SK-N-SH treated with all-trans-retinoic acid at 6 μM for 48 hours (cell line): ENCODE measurements at regions not wholly inside any gene's neighbourhood (a gene's known extent, or its start where the extent isn't known, plus 50 kb on each side); places are given as distances from the start of the nearest gene placed in this dataset.

Source experiments
- ARNTL ChIP-seq: fragments of 450-650 bp; formaldehyde crosslinking; IDR thresholded peaks from 2 replicates; pipeline ENCODE4 v1.5.0; 2020; ENCODE audit warnings: low read depth, mild to moderate bottlenecking, moderate library complexity, borderline replicate concordance
- BACH2 ChIP-seq: fragments of 250-450 bp; sonication (Bioruptor Pico); IDR thresholded peaks from 2 replicates; pipeline ENCODE4 v1.9.0; 2021; ENCODE audit warnings: mild to moderate bottlenecking, borderline replicate concordance
- CSDC2 ChIP-seq: fragments of 250-450 bp; sonication (Bioruptor Pico); IDR thresholded peaks from 2 replicates; pipeline ENCODE4 v1.5.0; 2020; ENCODE audit warnings: mild to moderate bottlenecking, moderate library complexity
- OSR1 ChIP-seq: fragments of 250-450 bp; sonication (Bioruptor Pico); IDR thresholded peaks from 2 replicates; pipeline ENCODE4 v1.8.0; 2022; ENCODE audit warnings: moderate library complexity, mild to moderate bottlenecking, inconsistent platforms
- RARB ChIP-seq: fragments of 250-450 bp; sonication (Bioruptor Pico); IDR thresholded peaks from 2 replicates; pipeline ENCODE4 v1.8.0; 2021; ENCODE audit warnings: mild to moderate bottlenecking, moderate library complexity
- ZC3H10 ChIP-seq: fragments of 250-450 bp; sonication (Bioruptor Pico); IDR thresholded peaks from 2 replicates; pipeline ENCODE4 v1.5.1; 2021; ENCODE audit warnings: mild to moderate bottlenecking, moderate library complexity
- ZFP30 ChIP-seq: fragments of 450-650 bp; formaldehyde crosslinking; IDR thresholded peaks from 2 replicates; pipeline ENCODE4 v1.5.0; 2022; ENCODE audit warnings: mild to moderate bottlenecking, moderate library complexity
- ZNF565 ChIP-seq: fragments of 450-650 bp; formaldehyde crosslinking; conservative IDR thresholded peaks from 2 replicates; pipeline ENCODE4 v1.5.0; 2020; ENCODE audit warnings: low read depth, mild to moderate bottlenecking, moderate library complexity
- TF ChIP-seq, protein P1 (sequence below): fragments of 250-450 bp; sonication (Bioruptor Pico); IDR thresholded peaks from 2 replicates; pipeline ENCODE4 v1.5.0; 2020; ENCODE audit warnings: mild to moderate bottlenecking, moderate library complexity
- TF ChIP-seq, protein P2 (sequence below): fragments of 250-450 bp; sonication (Bioruptor Pico); IDR thresholded peaks from 2 replicates; pipeline ENCODE4 v1.5.1; 2020; ENCODE audit warnings: low read depth, mild to moderate bottlenecking, moderate library complexity
- TF ChIP-seq, protein P3 (sequence below): fragments of 250-450 bp; sonication (Bioruptor Pico); IDR thresholded peaks from 2 replicates; pipeline ENCODE4 v1.8.0; 2020; ENCODE audit warnings: mild to moderate bottlenecking, moderate library complexity, borderline replicate concordance
- TF ChIP-seq, protein P4 (sequence below): fragments of 250-450 bp; sonication (Bioruptor Pico); IDR thresholded peaks from 2 replicates; pipeline ENCODE4 v1.5.1; 2021; ENCODE audit warnings: mild to moderate bottlenecking, moderate library complexity

DNA sequence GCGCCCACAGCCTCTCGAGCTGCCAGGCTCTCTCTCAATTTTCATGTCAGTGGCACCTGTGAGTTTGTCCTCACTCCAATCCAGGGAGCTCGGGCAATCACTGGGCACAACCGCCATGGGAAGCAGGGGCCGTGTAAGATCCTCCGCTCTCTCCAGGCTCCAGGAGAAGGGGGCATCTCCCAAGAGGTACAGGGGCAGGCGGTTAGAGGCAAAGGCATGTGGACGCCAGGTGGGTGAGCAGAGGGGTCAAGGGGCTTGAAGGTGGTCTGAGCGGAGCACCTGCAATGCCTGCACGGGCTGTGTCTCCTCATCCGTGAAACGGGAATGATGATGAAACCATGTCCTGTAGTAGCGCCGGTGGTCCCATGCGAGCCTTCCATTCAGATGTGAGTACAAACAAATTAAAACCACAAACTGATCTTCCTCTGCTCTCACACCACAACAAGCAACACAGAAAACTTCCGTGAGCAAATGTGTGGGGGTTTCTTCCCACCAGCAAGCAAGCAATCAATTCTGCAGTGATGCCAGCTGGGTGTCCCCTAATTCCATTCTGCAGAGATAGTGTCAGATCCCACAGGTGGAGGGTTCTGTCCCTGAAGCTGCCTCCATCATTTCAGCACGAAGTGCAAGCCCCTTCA, 222.5 kb upstream of the PMEPA1 start:
- TF ChIP-seq, protein P1, sequence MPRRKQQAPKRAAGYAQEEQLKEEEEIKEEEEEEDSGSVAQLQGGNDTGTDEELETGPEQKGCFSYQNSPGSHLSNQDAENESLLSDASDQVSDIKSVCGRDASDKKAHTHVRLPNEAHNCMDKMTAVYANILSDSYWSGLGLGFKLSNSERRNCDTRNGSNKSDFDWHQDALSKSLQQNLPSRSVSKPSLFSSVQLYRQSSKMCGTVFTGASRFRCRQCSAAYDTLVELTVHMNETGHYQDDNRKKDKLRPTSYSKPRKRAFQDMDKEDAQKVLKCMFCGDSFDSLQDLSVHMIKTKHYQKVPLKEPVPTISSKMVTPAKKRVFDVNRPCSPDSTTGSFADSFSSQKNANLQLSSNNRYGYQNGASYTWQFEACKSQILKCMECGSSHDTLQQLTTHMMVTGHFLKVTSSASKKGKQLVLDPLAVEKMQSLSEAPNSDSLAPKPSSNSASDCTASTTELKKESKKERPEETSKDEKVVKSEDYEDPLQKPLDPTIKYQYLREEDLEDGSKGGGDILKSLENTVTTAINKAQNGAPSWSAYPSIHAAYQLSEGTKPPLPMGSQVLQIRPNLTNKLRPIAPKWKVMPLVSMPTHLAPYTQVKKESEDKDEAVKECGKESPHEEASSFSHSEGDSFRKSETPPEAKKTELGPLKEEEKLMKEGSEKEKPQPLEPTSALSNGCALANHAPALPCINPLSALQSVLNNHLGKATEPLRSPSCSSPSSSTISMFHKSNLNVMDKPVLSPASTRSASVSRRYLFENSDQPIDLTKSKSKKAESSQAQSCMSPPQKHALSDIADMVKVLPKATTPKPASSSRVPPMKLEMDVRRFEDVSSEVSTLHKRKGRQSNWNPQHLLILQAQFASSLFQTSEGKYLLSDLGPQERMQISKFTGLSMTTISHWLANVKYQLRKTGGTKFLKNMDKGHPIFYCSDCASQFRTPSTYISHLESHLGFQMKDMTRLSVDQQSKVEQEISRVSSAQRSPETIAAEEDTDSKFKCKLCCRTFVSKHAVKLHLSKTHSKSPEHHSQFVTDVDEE (CRISPR knock-in tag): no peak
- TF ChIP-seq CSDC2 (CRISPR knock-in tag): no peak
- no peak for TF ChIP-seq BACH2 (CRISPR knock-in tag)
- TF ChIP-seq RARB (CRISPR knock-in tag): no peak
- TF ChIP-seq, protein P2, sequence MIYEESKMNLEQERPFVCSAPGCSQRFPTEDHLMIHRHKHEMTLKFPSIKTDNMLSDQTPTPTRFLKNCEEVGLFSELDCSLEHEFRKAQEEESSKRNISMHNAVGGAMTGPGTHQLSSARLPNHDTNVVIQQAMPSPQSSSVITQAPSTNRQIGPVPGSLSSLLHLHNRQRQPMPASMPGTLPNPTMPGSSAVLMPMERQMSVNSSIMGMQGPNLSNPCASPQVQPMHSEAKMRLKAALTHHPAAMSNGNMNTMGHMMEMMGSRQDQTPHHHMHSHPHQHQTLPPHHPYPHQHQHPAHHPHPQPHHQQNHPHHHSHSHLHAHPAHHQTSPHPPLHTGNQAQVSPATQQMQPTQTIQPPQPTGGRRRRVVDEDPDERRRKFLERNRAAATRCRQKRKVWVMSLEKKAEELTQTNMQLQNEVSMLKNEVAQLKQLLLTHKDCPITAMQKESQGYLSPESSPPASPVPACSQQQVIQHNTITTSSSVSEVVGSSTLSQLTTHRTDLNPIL (CRISPR knock-in tag): no peak
- TF ChIP-seq ZFP30 (CRISPR knock-in tag): no peak
- no peak for TF ChIP-seq ZNF565 (CRISPR knock-in tag)
- no peak for TF ChIP-seq ARNTL (CRISPR knock-in tag)
- TF ChIP-seq, protein P3, sequence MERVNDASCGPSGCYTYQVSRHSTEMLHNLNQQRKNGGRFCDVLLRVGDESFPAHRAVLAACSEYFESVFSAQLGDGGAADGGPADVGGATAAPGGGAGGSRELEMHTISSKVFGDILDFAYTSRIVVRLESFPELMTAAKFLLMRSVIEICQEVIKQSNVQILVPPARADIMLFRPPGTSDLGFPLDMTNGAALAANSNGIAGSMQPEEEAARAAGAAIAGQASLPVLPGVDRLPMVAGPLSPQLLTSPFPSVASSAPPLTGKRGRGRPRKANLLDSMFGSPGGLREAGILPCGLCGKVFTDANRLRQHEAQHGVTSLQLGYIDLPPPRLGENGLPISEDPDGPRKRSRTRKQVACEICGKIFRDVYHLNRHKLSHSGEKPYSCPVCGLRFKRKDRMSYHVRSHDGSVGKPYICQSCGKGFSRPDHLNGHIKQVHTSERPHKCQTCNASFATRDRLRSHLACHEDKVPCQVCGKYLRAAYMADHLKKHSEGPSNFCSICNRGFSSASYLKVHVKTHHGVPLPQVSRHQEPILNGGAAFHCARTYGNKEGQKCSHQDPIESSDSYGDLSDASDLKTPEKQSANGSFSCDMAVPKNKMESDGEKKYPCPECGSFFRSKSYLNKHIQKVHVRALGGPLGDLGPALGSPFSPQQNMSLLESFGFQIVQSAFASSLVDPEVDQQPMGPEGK (CRISPR knock-in tag): no peak
- TF ChIP-seq, protein P4, sequence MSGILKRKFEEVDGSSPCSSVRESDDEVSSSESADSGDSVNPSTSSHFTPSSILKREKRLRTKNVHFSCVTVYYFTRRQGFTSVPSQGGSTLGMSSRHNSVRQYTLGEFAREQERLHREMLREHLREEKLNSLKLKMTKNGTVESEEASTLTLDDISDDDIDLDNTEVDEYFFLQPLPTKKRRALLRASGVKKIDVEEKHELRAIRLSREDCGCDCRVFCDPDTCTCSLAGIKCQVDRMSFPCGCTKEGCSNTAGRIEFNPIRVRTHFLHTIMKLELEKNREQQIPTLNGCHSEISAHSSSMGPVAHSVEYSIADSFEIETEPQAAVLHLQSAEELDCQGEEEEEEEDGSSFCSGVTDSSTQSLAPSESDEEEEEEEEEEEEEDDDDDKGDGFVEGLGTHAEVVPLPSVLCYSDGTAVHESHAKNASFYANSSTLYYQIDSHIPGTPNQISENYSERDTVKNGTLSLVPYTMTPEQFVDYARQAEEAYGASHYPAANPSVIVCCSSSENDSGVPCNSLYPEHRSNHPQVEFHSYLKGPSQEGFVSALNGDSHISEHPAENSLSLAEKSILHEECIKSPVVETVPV (CRISPR knock-in tag): no peak
- no peak for TF ChIP-seq OSR1 (CRISPR knock-in tag)
- no peak for TF ChIP-seq ZC3H10 (CRISPR knock-in tag)
